Activated CD8-positive, alpha-beta T cell treated with anti-CD3 and anti-CD28 coated beads for 36 hours (primary cell): ENCODE measurements at regions not wholly inside any gene's neighbourhood (a gene's known extent, or its start where the extent isn't known, plus 50 kb on each side); places are given as distances from the start of the nearest gene placed in this dataset.
"Not testable (repeated sequence)": the region's sequence is repeated elsewhere in the genome, so short reads cannot be mapped to it uniquely, and the experiment has no call there.

Source experiments
- ATAC-seq: fragments of 200-7000 bp; cut with Tn5 transposase; one replicate; pipeline ENCODE4 v1.10.0; 2021; ENCODE audit warnings: mild to moderate bottlenecking, moderate library complexity
- CTCF ChIA-PET: fragments of 350-600 bp; sonication (Branson Sonifier 250); formaldehyde crosslinking; loops from one replicate; lab custom pipeline; 2021; ENCODE audit warnings: antibody characterized with exemption; lab: Charles Lee
- POLR2A ChIA-PET: fragments of 350-600 bp; sonication (Branson Sonifier 250); formaldehyde crosslinking; loops from one replicate; lab custom pipeline; 2021; ENCODE audit warnings: antibody characterized with exemption; lab: Charles Lee
- DNase-seq: peaks from one replicate; pipeline ENCODE4 v3.0.0-alpha.2; 2020
- H3K27ac Mint-ChIP-seq: one replicate; pipeline ENCODE4 v1.8.0; 2021; ENCODE audit warnings: mild to moderate bottlenecking, mixed read lengths
- H3K27me3 Mint-ChIP-seq: one replicate; pipeline ENCODE4 v1.8.0; 2021; ENCODE audit warnings: mixed read lengths
- H3K36me3 Mint-ChIP-seq: one replicate; pipeline ENCODE4 v1.8.0; 2021; ENCODE audit warnings: low read depth, mixed read lengths
- H3K4me1 Mint-ChIP-seq: one replicate; pipeline ENCODE4 v1.8.0; 2021; ENCODE audit warnings: low read depth, mixed read lengths
- H3K4me3 Mint-ChIP-seq: one replicate; pipeline ENCODE4 v1.8.0; 2021; ENCODE audit warnings: mild to moderate bottlenecking, moderate library complexity, mixed read lengths
- H3K9me3 Mint-ChIP-seq: one replicate; pipeline ENCODE4 v1.8.0; 2021; ENCODE audit warnings: mixed read lengths
- CTCF ChIP-seq: fragments of 200-600 bp; IDR thresholded peaks from one replicate; pipeline ENCODE4 v1.8.0; 2022; ENCODE audit warnings: antibody characterized with exemption, mild to moderate bottlenecking
- intact Hi-C: fragments of 100-400 bp; cut with micrococcal nuclease; formaldehyde crosslinking; loops from one replicate; pipeline ENCODE4 v1.10.0; 2022

GRCh38 chr5:121429761-121430160 is 421.9 kb upstream of the FTMT start:
- no peaks in the 10 kb centered on the region for H3K27me3 Mint-ChIP-seq
- H3K27ac Mint-ChIP-seq, result no peak overlapping the region
- peaks cover 6% of the 10 kb centered on the region for H3K9me3 Mint-ChIP-seq
- POLR2A ChIA-PET, result no interaction called here
- intact Hi-C loops, result no loop called here
- CTCF ChIA-PET, result no interaction called here
- no peaks in the 10 kb centered on the region for H3K36me3 Mint-ChIP-seq
- DNase-seq, result no peak
- H3K4me1 Mint-ChIP-seq, result no peaks in the 10 kb centered on the region
- TF ChIP-seq CTCF, result no peak
- H3K4me3 Mint-ChIP-seq, result no peak overlapping the region
- ATAC-seq, result no peak

GRCh38 chr5:121430538-121430937 is 421.1 kb upstream of the FTMT start:
- H3K36me3 Mint-ChIP-seq, result no peaks in the 10 kb centered on the region

GRCh38 chr5:121445511-121445910 is 406.2 kb upstream of the FTMT start:
- POLR2A ChIA-PET, result no interaction called here
- intact Hi-C loops, result no loop called here
- CTCF ChIA-PET, result no interaction called here
- no peak for TF ChIP-seq CTCF
- Mint-ChIP-seq H3K27ac (no peak overlapping the region), H3K4me1 (no peaks in the 10 kb centered on the region), H3K4me3 (no peak overlapping the region), H3K36me3 (no peaks in the 10 kb centered on the region), H3K9me3 (peaks cover 10% of the 10 kb centered on the region), H3K27me3 (no peaks in the 10 kb centered on the region)
- no peak for ATAC-seq
- DNase-seq, result no peak

More at GRCh38 chr5:121430538-121430937, 421.1 kb upstream of the FTMT start:
- no peak for ATAC-seq
- Mint-ChIP-seq H3K4me3 (no peak overlapping the region), H3K9me3 (peaks cover 6% of the 10 kb centered on the region), H3K27me3 (no peaks in the 10 kb centered on the region), H3K4me1 (no peaks in the 10 kb centered on the region), H3K27ac (no peak overlapping the region)
- intact Hi-C loops, result no loop called here
- no peak for DNase-seq
- no peak for TF ChIP-seq CTCF
- CTCF ChIA-PET, result no interaction called here
- POLR2A ChIA-PET, result no interaction called here

GRCh38 chr5:121462441-121462840 is 389.2 kb upstream of the FTMT start:
- Mint-ChIP-seq H3K36me3 (no peaks in the 10 kb centered on the region), H3K4me1 (no peaks in the 10 kb centered on the region), H3K27me3 (no peaks in the 10 kb centered on the region), H3K4me3 (no peak overlapping the region), H3K9me3 (no peaks in the 10 kb centered on the region), H3K27ac (no peak overlapping the region)
- intact Hi-C loops, result no loop called here
- DNase-seq, result no peak
- no peak for TF ChIP-seq CTCF
- ChIA-PET CTCF (no interaction called here), POLR2A (no interaction called here)
- no peak for ATAC-seq

- H3K27ac Mint-ChIP-seq, H3K27me3 Mint-ChIP-seq, DNase-seq, H3K4me3 Mint-ChIP-seq, H3K9me3 Mint-ChIP-seq, H3K4me1 Mint-ChIP-seq, intact Hi-C loops, CTCF ChIA-PET, ATAC-seq, H3K36me3 Mint-ChIP-seq, POLR2A ChIA-PET: not testable (repeated sequence)
Measured at GRCh38 chr5:121471222-121471621, 380.5 kb upstream of the FTMT start.

GRCh38 chr5:121478636-121479035 is 373.0 kb upstream of the FTMT start:
- DNase-seq, result no peak

More at GRCh38 chr5:121478636-121479035, 373.0 kb upstream of the FTMT start:
- no peak for ATAC-seq
- H3K27ac Mint-ChIP-seq, result no peak overlapping the region
- H3K27me3 Mint-ChIP-seq, result no peaks in the 10 kb centered on the region
- H3K4me3 Mint-ChIP-seq, result no peak overlapping the region
- H3K36me3 Mint-ChIP-seq, result no peaks in the 10 kb centered on the region
- intact Hi-C loops, result no loop called here
- no peaks in the 10 kb centered on the region for H3K4me1 Mint-ChIP-seq
- POLR2A ChIA-PET, result no interaction called here
- TF ChIP-seq CTCF, result no peak
- no peaks in the 10 kb centered on the region for H3K9me3 Mint-ChIP-seq
- CTCF ChIA-PET, result no interaction called here
